A673 (cell line): ENCODE measurements at regions not wholly inside any gene's neighbourhood (a gene's known extent, or its start where the extent isn't known, plus 50 kb on each side); places are given as distances from the start of the nearest gene placed in this dataset.
"Not testable (repeated sequence)": the region's sequence is repeated elsewhere in the genome, so short reads cannot be mapped to it uniquely, and the experiment has no call there.

Experiments used
- BruUV-seq: library from RNA; stranded (reverse); fragments of 400-500 nt; replicated peaks from 2 replicates; lab custom pipeline; 2021; lab: Mats Ljungman, UMichigan
- CTCF ChIA-PET: fragments of 300-600 bp; sonication (Branson Sonifier 250); formaldehyde crosslinking; loops from one replicate; lab custom pipeline; 2022; ENCODE audit warnings: antibody characterized with exemption; lab: Charles Lee
- POLR2A ChIA-PET: fragments of 300-600 bp; sonication (Branson Sonifier 250); formaldehyde crosslinking; loops from one replicate; lab custom pipeline; 2022; ENCODE audit warnings: antibody characterized with exemption; ENCODE audit not compliant: low non-redundant PET; lab: Charles Lee
- DNase-seq: peaks from one replicate; pipeline ENCODE4 v3.0.0-alpha.2; 2015; ENCODE audit warnings: low spot score
- H3K27ac ChIP-seq: fragments of 200-600 bp; sonication (generic); 2 replicates; pipeline ENCODE4 v1.5.1; 2016; ENCODE audit warnings: mixed run types, low read depth, mild to moderate bottlenecking, mixed read lengths, antibody characterized with exemption, low read length; ENCODE audit not compliant: poor library complexity, severe bottlenecking
- H3K27me3 ChIP-seq: fragments of 200-600 bp; sonication (generic); replicated peaks from 2 replicates; pipeline ENCODE4 v1.6.1; 2017; ENCODE audit warnings: mixed run types, low read depth, mild to moderate bottlenecking, mixed read lengths, antibody characterized with exemption, low read length; ENCODE audit not compliant: insufficient read depth, poor library complexity
- H3K36me3 ChIP-seq: fragments of 200-600 bp; sonication (generic); 2 replicates; pipeline ENCODE4 v1.6.1; 2016; ENCODE audit warnings: mixed run types, mild to moderate bottlenecking, mixed read lengths, antibody characterized with exemption, low read length; ENCODE audit not compliant: insufficient read depth, poor library complexity, severe bottlenecking
- H3K4me1 ChIP-seq: fragments of 200-600 bp; sonication (generic); 2 replicates; pipeline ENCODE4 v1.6.1; 2017; ENCODE audit warnings: mixed run types, mild to moderate bottlenecking, mixed read lengths, antibody characterized with exemption, low read length; ENCODE audit not compliant: insufficient read depth, poor library complexity, severe bottlenecking
- H3K4me3 ChIP-seq: fragments of 200-600 bp; sonication (generic); 2 replicates; pipeline ENCODE4 v1.5.1; 2016; ENCODE audit warnings: low read depth, mixed run types, mild to moderate bottlenecking, mixed read lengths, low read length; ENCODE audit not compliant: poor library complexity, severe bottlenecking
- H3K9me3 ChIP-seq: fragments of 200-600 bp; sonication (generic); 2 replicates; pipeline ENCODE4 v1.6.1; 2016; ENCODE audit warnings: mixed run types, low read depth, mild to moderate bottlenecking, mixed read lengths, antibody characterized with exemption, low read length; ENCODE audit not compliant: poor library complexity, severe bottlenecking
- intact Hi-C: fragments of 100-400 bp; cut with micrococcal nuclease; formaldehyde crosslinking; loops from one replicate; pipeline ENCODE4 v1.10.0; 2022; ENCODE audit not compliant: unreplicated experiment

- BruUV-seq, H3K27me3 ChIP-seq, POLR2A ChIA-PET, DNase-seq, CTCF ChIA-PET, H3K4me3 ChIP-seq, H3K27ac ChIP-seq, H3K36me3 ChIP-seq, H3K9me3 ChIP-seq, H3K4me1 ChIP-seq, intact Hi-C loops: not testable (repeated sequence)
These were observed 119.7 kb downstream of the NPIPA8 start for GRCh38 chr16:18216814-18217213.

- DNase-seq, CTCF ChIA-PET, H3K27ac ChIP-seq, POLR2A ChIA-PET, H3K4me1 ChIP-seq, BruUV-seq, intact Hi-C loops, H3K36me3 ChIP-seq, H3K4me3 ChIP-seq, H3K27me3 ChIP-seq, H3K9me3 ChIP-seq: not testable (repeated sequence)
These were observed 122.7 kb downstream of the NPIPA8 start for GRCh38 chr16:18213810-18214209.

- H3K4me3 ChIP-seq, DNase-seq, H3K36me3 ChIP-seq, intact Hi-C loops, H3K27me3 ChIP-seq, H3K4me1 ChIP-seq, CTCF ChIA-PET, H3K27ac ChIP-seq, POLR2A ChIA-PET, H3K9me3 ChIP-seq, BruUV-seq: not testable (repeated sequence)
These were observed 125.0 kb downstream of the NPIPA8 start for GRCh38 chr16:18211505-18211904.

GRCh38 chr16:18204786-18205185, 131.8 kb downstream of the NPIPA8 start:
- H3K4me3 ChIP-seq, intact Hi-C loops, H3K36me3 ChIP-seq, H3K27ac ChIP-seq, H3K4me1 ChIP-seq, BruUV-seq, POLR2A ChIA-PET, H3K27me3 ChIP-seq, DNase-seq, CTCF ChIA-PET, H3K9me3 ChIP-seq: not testable (repeated sequence)

GRCh38 chr16:18204309-18204708, 132.2 kb downstream of the NPIPA8 start:
- CTCF ChIA-PET, H3K27ac ChIP-seq, H3K36me3 ChIP-seq, intact Hi-C loops, BruUV-seq, H3K4me1 ChIP-seq, H3K27me3 ChIP-seq, H3K9me3 ChIP-seq, POLR2A ChIA-PET, H3K4me3 ChIP-seq, DNase-seq: not testable (repeated sequence)

GRCh38 chr16:18201511-18201910, 135.0 kb downstream of the NPIPA8 start:
- BruUV-seq, H3K9me3 ChIP-seq, POLR2A ChIA-PET, CTCF ChIA-PET, H3K36me3 ChIP-seq, H3K4me1 ChIP-seq, intact Hi-C loops, H3K27me3 ChIP-seq, DNase-seq, H3K4me3 ChIP-seq, H3K27ac ChIP-seq: not testable (repeated sequence)

GRCh38 chr16:18192389-18192788, 144.1 kb downstream of the NPIPA8 start:
- H3K9me3 ChIP-seq, DNase-seq, H3K4me3 ChIP-seq, H3K27me3 ChIP-seq, H3K4me1 ChIP-seq, BruUV-seq, CTCF ChIA-PET, POLR2A ChIA-PET, intact Hi-C loops, H3K36me3 ChIP-seq, H3K27ac ChIP-seq: not testable (repeated sequence)

- POLR2A ChIA-PET, H3K27me3 ChIP-seq, DNase-seq, H3K36me3 ChIP-seq, intact Hi-C loops, BruUV-seq, CTCF ChIA-PET, H3K9me3 ChIP-seq, H3K4me1 ChIP-seq, H3K4me3 ChIP-seq, H3K27ac ChIP-seq: not testable (repeated sequence)
These were observed 146.4 kb downstream of the NPIPA8 start for GRCh38 chr16:18190179-18190578.
